ENCODE measurements at regions not wholly inside any gene's neighbourhood (a gene's known extent, or its start where the extent isn't known, plus 50 kb on each side); places are given as distances from the start of the nearest gene placed in this dataset.

GRCh38 chr5:149441986-149442385, 62.9 kb upstream of the IL17B start:
- DNase-seq (ENCODE audit: low spot score): no peak

- no peak for DNase-seq (ENCODE audit: low spot score)
These were observed 62.2 kb upstream of the IL17B start for GRCh38 chr5:149441194-149441753.

GRCh38 chr5:149439899-149440542, 60.9 kb upstream of the IL17B start:
- peak; percentile 29 for DNase-seq (ENCODE audit: low spot score)

GRCh38 chr5:149438711-149439132, 59.6 kb upstream of the IL17B start:
- DNase-seq (ENCODE audit: low spot score): no peak

GRCh38 chr5:149438281-149438680, 59.2 kb upstream of the IL17B start:
- no peak for DNase-seq (ENCODE audit: low spot score)

GRCh38 chr5:149437391-149438040, 58.4 kb upstream of the IL17B start:
- DNase-seq (ENCODE audit: low spot score): no peak

- DNase-seq (ENCODE audit: low spot score): no peak
These were observed 56.6 kb upstream of the IL17B start for GRCh38 chr5:149435660-149436059.

- no peak for DNase-seq (ENCODE audit: low spot score)
These were observed 55.9 kb upstream of the IL17B start for GRCh38 chr5:149435015-149435376.

GRCh38 chr5:149434162-149435014, 55.3 kb upstream of the IL17B start:
- DNase-seq (ENCODE audit: low spot score): peak; percentile 44

- DNase-seq (ENCODE audit: low spot score): no peak
These were observed 54.5 kb upstream of the IL17B start for GRCh38 chr5:149433524-149434131.

GRCh38 chr5:149432911-149433401, 53.9 kb upstream of the IL17B start:
- no peak for DNase-seq (ENCODE audit: low spot score)

GRCh38 chr5:149432376-149432775, 53.3 kb upstream of the IL17B start:
- DNase-seq (ENCODE audit: low spot score): no peak

- no peak for DNase-seq (ENCODE audit: low spot score)
These were observed 51.0 kb upstream of the IL17B start for GRCh38 chr5:149429839-149430721.
